Ovary (tissue), 7 donors: ENCODE measurements at regions not wholly inside any gene's neighbourhood (a gene's known extent, or its start where the extent isn't known, plus 50 kb on each side); places are given as distances from the start of the nearest gene placed in this dataset.

ENCODE experiments used
- DNase-seq, 5 donors: peaks; one replicate each; pipeline ENCODE4 v3.0.0-alpha.2; 2019 to 2020
- H3K27ac ChIP-seq, 2 donors: fragments of 200-600 bp; one replicate each; pipeline versions ENCODE4 v1.5.1 to v1.8.0; 2019 to 2022
- H3K27me3 ChIP-seq: fragments of 200-600 bp; one replicate; pipeline ENCODE4 v1.8.0; 2022
- H3K36me3 ChIP-seq: fragments of 200-600 bp; sonication (generic); one replicate; pipeline ENCODE4 v1.5.1; 2019
- H3K4me1 ChIP-seq: one replicate; pipeline ENCODE4 v1.8.1; 2013; ENCODE audit warnings: mild to moderate bottlenecking, moderate library complexity; ENCODE audit not compliant: insufficient read depth
- H3K4me3 ChIP-seq: fragments of 200-600 bp; sonication (generic); one replicate; pipeline ENCODE4 v1.5.1; 2017
- H3K9me3 ChIP-seq, 2 donors: fragments of 200-600 bp in 1 of 2; sonication (generic) in 1 of 2; one replicate each; pipeline versions ENCODE4 v1.5.1 to v1.8.1; 2013 to 2019; ENCODE audit warnings: mild to moderate bottlenecking in 1 of 2, moderate library complexity in 1 of 2
- CTCF ChIP-seq, 3 donors: fragments of 450-650 bp in 2 of 3; fragments of 200-600 bp in 1 of 3; IDR thresholded peaks; one replicate each; pipeline versions ENCODE4 v1.5.1 to v1.8.0; 2016 to 2022; ENCODE audit warnings: antibody characterized with exemption in 3 of 3, mild to moderate bottlenecking in 1 of 3
- EP300 ChIP-seq: sonication (generic); formaldehyde crosslinking; IDR thresholded peaks from one replicate; pipeline ENCODE4 v1.6.1; 2017; ENCODE audit warnings: antibody characterized with exemption
- POLR2A ChIP-seq: fragments of 450-650 bp; IDR thresholded peaks from one replicate; pipeline ENCODE4 v1.6.1; 2017; ENCODE audit warnings: antibody characterized with exemption, mild to moderate bottlenecking, moderate library complexity
- WGBS, 3 donors: extraction: QIAGEN DNeasy Blood & Tissue Kit in 1 of 3; methylation state at CpG; one replicate each; pipeline versions ENCODE4 v1.1.5 to v1.1.7; 2013 to 2017; 5-methylcytosine and 5-hydroxymethylcytosine counted together
- intact Hi-C, 4 donors: fragments of 100-400 bp; cut with DNase I; formaldehyde crosslinking; loops; one replicate each; pipeline versions ENCODE4 v1.11.0 to v1.15.1; 2022 to 2023
- donor health status: DM: no; HTN: no; CAD: no; lungs with moderate emphysema.
- donor health status: DM: no; HTN: no; CAD: no.
- donor health status: Bipolar disorder and iron deficiency.
- donor health status: DM: no; HTN: no; CAD: no.
- donor health status: DM: yes; HTN: yes; CAD: no.

GRCh38 chr3:70813311-70813710 lies 500.9 kb upstream of the MDFIC2 start:
- Histone ChIP-seq H3K27ac (no peak overlapping the region), H3K36me3 (no peaks in the 10 kb centered on the region), H3K9me3 (no peaks in the 10 kb centered on the region), H3K4me3 (no peak overlapping the region), H3K27me3 (no peaks in the 10 kb centered on the region), H3K4me1 (no peaks in the 10 kb centered on the region)
- no peak for TF ChIP-seq EP300
- TF ChIP-seq CTCF (IDR thresholded peaks at IDR 0.05), result no peak
- no peak for TF ChIP-seq POLR2A
- no peak for DNase-seq
- WGBS, 3 donors, result 82 to 88% (median 86%) methylated on average over 3 of the region's 3 CpGs
- intact Hi-C loops, result no loop called here

GRCh38 chr3:70811880-70812279 lies 499.4 kb upstream of the MDFIC2 start:
- Histone ChIP-seq H3K27me3 (no peaks in the 10 kb centered on the region), H3K27ac (no peak overlapping the region)
- DNase-seq, result no peak

GRCh38 chr3:70808881-70809280 lies 496.4 kb upstream of the MDFIC2 start:
- H3K4me1 ChIP-seq, result peaks cover 2% of the 10 kb centered on the region
- H3K27me3 ChIP-seq, result no peaks in the 10 kb centered on the region
- H3K9me3 ChIP-seq, result no peaks in the 10 kb centered on the region
- WGBS, 3 donors, result 95 to 97% (median 97%) methylated on average over 1 of the region's 1 CpG
- no peak overlapping the region for H3K27ac ChIP-seq
- no peaks in the 10 kb centered on the region for H3K36me3 ChIP-seq
- no peak for DNase-seq
- TF ChIP-seq EP300 (no peak), POLR2A (no peak), CTCF (IDR thresholded peaks at IDR 0.05) (no peak)
- H3K4me3 ChIP-seq, result no peak overlapping the region
- intact Hi-C loops, result no loop called here

More at GRCh38 chr3:70811880-70812279, 499.4 kb upstream of the MDFIC2 start:
- Histone ChIP-seq H3K36me3 (no peaks in the 10 kb centered on the region), H3K4me1 (no peaks in the 10 kb centered on the region), H3K4me3 (no peak overlapping the region), H3K9me3 (no peaks in the 10 kb centered on the region)
- 55 to 68% (median 65%) methylated on average over 2 of the region's 2 CpGs for WGBS, 3 donors
- no peak for TF ChIP-seq POLR2A
- no peak for TF ChIP-seq CTCF (IDR thresholded peaks at IDR 0.05)
- no peak for TF ChIP-seq EP300
- intact Hi-C loops, result no loop called here

GRCh38 chr3:70806556-70806955 lies 494.1 kb upstream of the MDFIC2 start:
- H3K4me1 ChIP-seq, result peaks cover 2% of the 10 kb centered on the region
- no peaks in the 10 kb centered on the region for H3K27me3 ChIP-seq
- intact Hi-C loops, result no loop called here
- no peaks in the 10 kb centered on the region for H3K9me3 ChIP-seq
- no peak for TF ChIP-seq CTCF (IDR thresholded peaks at IDR 0.05)
- no peak for TF ChIP-seq POLR2A
- TF ChIP-seq EP300, result no peak
- no peak overlapping the region for H3K4me3 ChIP-seq
- WGBS, 3 donors, result 91 to 95% (median 92%) methylated on average over 7 of the region's 7 CpGs
- no peaks in the 10 kb centered on the region for H3K36me3 ChIP-seq
- no peak overlapping the region for H3K27ac ChIP-seq
- no peak for DNase-seq

GRCh38 chr3:70806021-70806420 lies 493.6 kb upstream of the MDFIC2 start:
- no peak for TF ChIP-seq POLR2A
- TF ChIP-seq CTCF (IDR thresholded peaks at IDR 0.05), result no peak
- TF ChIP-seq EP300, result no peak
- Histone ChIP-seq H3K4me3 (no peak overlapping the region), H3K9me3 (no peaks in the 10 kb centered on the region), H3K36me3 (no peaks in the 10 kb centered on the region), H3K4me1 (peaks cover 2% of the 10 kb centered on the region), H3K27me3 (no peaks in the 10 kb centered on the region), H3K27ac (no peak overlapping the region)
- WGBS, 3 donors, result 97 to 99% (median 98%) methylated on average over 6 of the region's 6 CpGs
- DNase-seq, result no peak
- intact Hi-C loops, result no loop called here
